G401.6 (cell line): ENCODE measurements at regions not wholly inside any gene's neighbourhood (a gene's known extent, or its start where the extent isn't known, plus 50 kb on each side); places are given as distances from the start of the nearest gene placed in this dataset.

Source experiments
- FAIRE-seq: peaks from 2 replicates; lab custom pipeline; 2012; peaks lifted over from hg19 to GRCh38; lab: Jason Lieb, UNC

- no peak for FAIRE-seq
These were observed 362.0 kb downstream of the METTL15 start for GRCh38 chr11:28470180-28470579.

GRCh38 chr11:28466506-28466905, 358.3 kb downstream of the METTL15 start:
- no peak for FAIRE-seq

- no peak for FAIRE-seq
These were observed 356.2 kb downstream of the METTL15 start for GRCh38 chr11:28464252-28464867.

GRCh38 chr11:28463826-28464225, 355.6 kb downstream of the METTL15 start:
- FAIRE-seq = no peak

GRCh38 chr11:28461846-28462245, 353.7 kb downstream of the METTL15 start:
- FAIRE-seq = no peak

GRCh38 chr11:28461338-28461737, 353.1 kb downstream of the METTL15 start:
- no peak for FAIRE-seq

- FAIRE-seq = no peak
These were observed 352.2 kb downstream of the METTL15 start for GRCh38 chr11:28460348-28460747.

- peak; percentile 37 for FAIRE-seq
These were observed 351.7 kb downstream of the METTL15 start for GRCh38 chr11:28459912-28460311.

- no peak for FAIRE-seq
These were observed 349.4 kb downstream of the METTL15 start for GRCh38 chr11:28457481-28458065.

- no peak for FAIRE-seq
These were observed 340.0 kb downstream of the METTL15 start for GRCh38 chr11:28448186-28448585.

GRCh38 chr11:28447226-28447625, 339.0 kb downstream of the METTL15 start:
- no peak for FAIRE-seq

GRCh38 chr11:28442131-28442530, 333.9 kb downstream of the METTL15 start:
- no peak for FAIRE-seq

- FAIRE-seq = no peak
These were observed 331.2 kb downstream of the METTL15 start for GRCh38 chr11:28439403-28439802.

- FAIRE-seq = no peak
These were observed 311.9 kb downstream of the METTL15 start for GRCh38 chr11:28420099-28420498.

GRCh38 chr11:28417601-28418323, 309.6 kb downstream of the METTL15 start:
- FAIRE-seq = no peak

GRCh38 chr11:28412029-28412428, 303.8 kb downstream of the METTL15 start:
- no peak for FAIRE-seq

GRCh38 chr11:28401446-28401845, 293.3 kb downstream of the METTL15 start:
- no peak for FAIRE-seq

GRCh38 chr11:28400331-28401100, 292.3 kb downstream of the METTL15 start:
- no peak for FAIRE-seq

- FAIRE-seq = no peak
These were observed 285.2 kb downstream of the METTL15 start for GRCh38 chr11:28393348-28393747.

GRCh38 chr11:28384418-28384817, 276.2 kb downstream of the METTL15 start:
- no peak for FAIRE-seq

GRCh38 chr11:28383456-28383855, 275.3 kb downstream of the METTL15 start:
- no peak for FAIRE-seq
